Endothelial cell of umbilical vein (primary cell): ENCODE measurements at regions not wholly inside any gene's neighbourhood (a gene's known extent, or its start where the extent isn't known, plus 50 kb on each side); places are given as distances from the start of the nearest gene placed in this dataset.

ENCODE experiments used
- BruUV-seq: library from RNA; stranded (reverse); fragments of 400-500 nt; replicated peaks from 2 replicates; lab custom pipeline; 2021; lab: Mats Ljungman, UMichigan
- CTCF ChIA-PET: fragments of 300-600, 350-600 bp; sonication (Branson Sonifier 250); formaldehyde crosslinking; loops from one replicate; lab custom pipeline; 2021; ENCODE audit warnings: antibody characterized with exemption, inconsistent platforms; lab: Charles Lee
- POLR2A ChIA-PET: fragments of 300-600, 350-600 bp; sonication (Branson Sonifier 250); formaldehyde crosslinking; loops from one replicate; lab custom pipeline; 2021; ENCODE audit warnings: antibody characterized with exemption, inconsistent platforms; lab: Charles Lee
- DNase-seq: peaks from one replicate; pipeline ENCODE4 v3.0.0-alpha.2; 2011; ENCODE audit warnings: low read depth, low spot score
- FAIRE-seq: peaks from 2 replicates; lab custom pipeline; 2011; peaks lifted over from hg19 to GRCh38; lab: Jason Lieb, UNC
- H2AFZ ChIP-seq: 2 replicates; pipeline ENCODE4 v1.6.0; 2012; ENCODE audit warnings: low read depth, low read length, control low read depth, inconsistent platforms
- H3K27ac ChIP-seq: 2 replicates; pipeline ENCODE4 v1.5.1; 2011; ENCODE audit warnings: low read depth, mild to moderate bottlenecking, control low read depth, low read length, moderate library complexity; ENCODE audit not compliant: insufficient read depth
- H3K27me3 ChIP-seq, 2 experiments: 2 replicates each; pipeline versions ENCODE4 v1.6.0 to v1.6.1; 2011; ENCODE audit warnings: low read length in 2 of 2, mixed read lengths in 1 of 2; ENCODE audit not compliant: control insufficient read depth in 2 of 2, insufficient read depth in 2 of 2
- H3K36me3 ChIP-seq, 2 experiments: 2 replicates in 1 of 2; 3 replicates in 1 of 2; pipeline ENCODE4 v1.5.1; 2011; ENCODE audit warnings: low read length in 2 of 2, mild to moderate bottlenecking in 1 of 2, moderate library complexity in 1 of 2; ENCODE audit not compliant: control insufficient read depth in 2 of 2, insufficient read depth in 2 of 2; ENCODE audit errors: extremely low read depth in 1 of 2
- H3K4me1 ChIP-seq: 3 replicates; pipeline ENCODE4 v1.5.1; 2011; ENCODE audit warnings: mild to moderate bottlenecking, low read length; ENCODE audit not compliant: control insufficient read depth, insufficient read depth; ENCODE audit errors: extremely low read depth
- H3K4me2 ChIP-seq: 2 replicates; pipeline ENCODE4 v1.6.1; 2011; ENCODE audit warnings: low read length, control low read depth, mixed read lengths; ENCODE audit not compliant: insufficient read depth
- H3K4me3 ChIP-seq, 3 experiments: fragments of 200-600 bp in 1 of 3; sonication (generic), shearing (Covaris generic) in 1 of 3; replicated peaks in 1 of 3; 2 replicates each; pipeline ENCODE4 v1.5.1; 2011 to 2016; ENCODE audit warnings: control low read depth in 3 of 3, low read length in 3 of 3, mild to moderate bottlenecking in 2 of 3, inconsistent platforms in 1 of 3, low read depth in 1 of 3, moderate library complexity in 1 of 3; ENCODE audit not compliant: insufficient read depth in 1 of 3
- H3K79me2 ChIP-seq: 2 replicates; pipeline ENCODE4 v1.6.0; 2012; ENCODE audit warnings: low read length, inconsistent platforms; ENCODE audit not compliant: control insufficient read depth, insufficient read depth
- H3K9ac ChIP-seq: replicated peaks from 2 replicates; pipeline ENCODE3; 2011; ENCODE audit warnings: low read length, control low read depth; ENCODE audit not compliant: insufficient read depth; ENCODE audit errors: extremely low read depth
- H3K9me1 ChIP-seq: replicated peaks from 3 replicates; pipeline ENCODE4 v1.6.0; 2011; ENCODE audit warnings: mild to moderate bottlenecking, low read length; ENCODE audit not compliant: control insufficient read depth, insufficient read depth; ENCODE audit errors: extremely low read depth
- H3K9me3 ChIP-seq: replicated peaks from 2 replicates; pipeline ENCODE4 v1.5.1; 2012; ENCODE audit warnings: low read length, inconsistent platforms; ENCODE audit not compliant: control insufficient read depth, insufficient read depth
- H4K20me1 ChIP-seq: replicated peaks from 2 replicates; pipeline ENCODE3; 2011; ENCODE audit warnings: mild to moderate bottlenecking, low read length; ENCODE audit not compliant: control insufficient read depth, insufficient read depth; ENCODE audit errors: extremely low read depth
- CTCF ChIP-seq, 2 donors: IDR thresholded peaks; 1 replicate in 1 of 2; 2 replicates in 1 of 2; pipeline ENCODE4 v1.5.1; 2011; ENCODE audit warnings: low read length in 2 of 2, mild to moderate bottlenecking in 2 of 2, moderate library complexity in 2 of 2, control low read depth in 1 of 2, inconsistent platforms in 1 of 2, low read depth in 1 of 2; ENCODE audit not compliant: insufficient read depth in 1 of 2; ENCODE audit errors: extremely low read depth in 1 of 2
- EZH2 ChIP-seq: IDR thresholded peaks from 2 replicates; pipeline ENCODE4 v1.6.1; 2012; ENCODE audit warnings: borderline replicate concordance, low read depth, mild to moderate bottlenecking, moderate library complexity, low read length, inconsistent platforms; ENCODE audit not compliant: severe bottlenecking
- FOS ChIP-seq: IDR thresholded peaks from 2 replicates; pipeline ENCODE4 v1.6.1; 2011; ENCODE audit warnings: mild to moderate bottlenecking, low read length, moderate library complexity, borderline replicate concordance; ENCODE audit not compliant: insufficient read depth
- GATA2 ChIP-seq: IDR thresholded peaks from 2 replicates; pipeline ENCODE4 v1.7.0; 2011; ENCODE audit warnings: low read depth, mild to moderate bottlenecking, moderate library complexity, mixed read lengths, low read length; ENCODE audit not compliant: insufficient read length, insufficient read depth
- JUN ChIP-seq: IDR thresholded peaks from 2 replicates; pipeline ENCODE4 v1.6.1; 2011; ENCODE audit warnings: borderline replicate concordance, low read depth; ENCODE audit not compliant: insufficient read length, insufficient read depth
- MAX ChIP-seq: IDR thresholded peaks from 2 replicates; pipeline ENCODE4 v1.6.1; 2011; ENCODE audit not compliant: insufficient read depth, insufficient read length
- MYC ChIP-seq: IDR thresholded peaks from one replicate; pipeline ENCODE4 v1.6.1; 2011; ENCODE audit warnings: mild to moderate bottlenecking, low read depth, low read length
- POLR2A ChIP-seq: IDR thresholded peaks from 2 replicates; pipeline ENCODE4 v1.6.1; 2012; ENCODE audit warnings: low read depth, mild to moderate bottlenecking, control low read depth, low read length
- POLR2AphosphoS5 ChIP-seq: IDR thresholded peaks from 2 replicates; pipeline ENCODE4 v1.6.1; 2012; ENCODE audit warnings: low read depth, mild to moderate bottlenecking, control low read depth, low read length, moderate library complexity; ENCODE audit not compliant: insufficient read depth
- dilution Hi-C: fragments of 300-500 bp; cut with MboI; formaldehyde crosslinking; loops from one replicate; pipeline ENCODE4 v1.15.0; 2019; ENCODE audit warnings: low sequenced_read_pairs; ENCODE audit not compliant: extremely low pct_ligation_motif_present
- intact Hi-C: fragments of 100-400 bp; cut with micrococcal nuclease; formaldehyde crosslinking; loops from one replicate; pipeline ENCODE4 v1.10.0; 2022

- dilution Hi-C loops = no loop called here
- CTCF ChIA-PET = interaction anchor here (2.0 kb wide), 1 partner anchor 20 kb away, joined by 8 read pairs; no protein-coding TSS in a partner anchor
- TF ChIP-seq FOS (no peak), CTCF (IDR thresholded peaks at IDR 0.05; ENCODE audit: extremely low read depth in 1 of 2, insufficient read depth in 1 of 2, low read depth in 1 of 2, low read length in 2 of 2) (no peak), MYC (no peak)
- Histone ChIP-seq H4K20me1 (no peaks in the 10 kb centered on the region), H2AFZ (no peak overlapping the region), H3K36me3 (no peaks in the 10 kb centered on the region), H3K4me1 (no peaks in the 10 kb centered on the region), H3K9me3 (no peaks in the 10 kb centered on the region), H3K9ac (no peak overlapping the region), H3K4me3 (no peak overlapping the region), H3K9me1 (no peaks in the 10 kb centered on the region), H3K27me3 (no peaks in the 10 kb centered on the region), H3K79me2 (no peaks in the 10 kb centered on the region), H3K27ac (no peak overlapping the region), H3K4me2 (no peak overlapping the region)
- BruUV-seq = no TSS peak
- no peak for DNase-seq
- intact Hi-C loops = no loop called here
- no peak for FAIRE-seq
- POLR2A ChIA-PET = no interaction called here
Observed at GRCh38 chr9:107405511-107405910, 84.1 kb downstream of the KLF4 start.

- BruUV-seq = no TSS peak
- ChIA-PET CTCF (interaction anchor here (2.0 kb wide), 1 partner anchor 20 kb away, joined by 7 read pairs; no protein-coding TSS in a partner anchor), POLR2A (no interaction called here)
Observed at GRCh38 chr9:107404736-107405135, 84.8 kb downstream of the KLF4 start.

More at GRCh38 chr9:107404736-107405135, 84.8 kb downstream of the KLF4 start:
- no peak for DNase-seq
- Histone ChIP-seq H3K79me2 (no peaks in the 10 kb centered on the region), H3K4me3 (no peak overlapping the region), H4K20me1 (no peaks in the 10 kb centered on the region), H3K27me3 (no peaks in the 10 kb centered on the region), H2AFZ (no peak overlapping the region), H3K9me1 (no peaks in the 10 kb centered on the region), H3K9me3 (no peaks in the 10 kb centered on the region), H3K4me1 (no peaks in the 10 kb centered on the region), H3K27ac (no peak overlapping the region), H3K4me2 (no peak overlapping the region), H3K9ac (no peak overlapping the region), H3K36me3 (no peaks in the 10 kb centered on the region)
- no peak for TF ChIP-seq JUN
- no peak for TF ChIP-seq EZH2
- no peak for TF ChIP-seq POLR2A
- TF ChIP-seq CTCF (IDR thresholded peaks at IDR 0.05; ENCODE audit: extremely low read depth in 1 of 2, insufficient read depth in 1 of 2, low read depth in 1 of 2, low read length in 2 of 2) = no peak
- no peak for TF ChIP-seq GATA2
- no peak for TF ChIP-seq FOS
- TF ChIP-seq MAX = no peak
- TF ChIP-seq POLR2AphosphoS5 = no peak
- TF ChIP-seq MYC = no peak
- no peak for FAIRE-seq
- dilution Hi-C loops = no loop called here
- intact Hi-C loops = no loop called here
